ENCODE measurements at regions not wholly inside any gene's neighbourhood (a gene's known extent, or its start where the extent isn't known, plus 50 kb on each side); places are given as distances from the start of the nearest gene placed in this dataset.

DNA sequence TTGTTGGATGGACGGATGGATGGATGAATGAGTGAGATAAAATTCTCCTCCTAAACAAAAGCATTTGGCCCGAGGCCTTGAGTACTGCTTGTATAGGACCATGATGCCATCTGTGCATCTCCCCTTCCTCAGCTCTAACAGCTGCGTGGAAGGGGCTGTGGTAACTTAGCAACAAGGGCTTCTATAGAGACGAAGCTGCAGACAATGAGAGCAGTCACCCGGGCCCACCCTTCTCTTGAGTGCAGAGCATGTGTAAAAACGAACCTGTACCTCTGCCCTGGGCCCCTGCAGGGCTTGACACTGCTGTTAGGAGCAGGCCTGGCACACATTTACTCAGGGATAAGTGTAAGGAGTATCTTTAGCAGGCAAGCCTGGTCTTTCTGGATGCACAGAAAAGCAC is 391.5 kb downstream of the CADM1 start:
- DNase-seq (ENCODE audit: low read depth, low spot score) = no peak
- no peaks in the 10 kb centered on the region for H3K4me1 ChIP-seq (ENCODE audit: insufficient read depth, insufficient read length)

DNA sequence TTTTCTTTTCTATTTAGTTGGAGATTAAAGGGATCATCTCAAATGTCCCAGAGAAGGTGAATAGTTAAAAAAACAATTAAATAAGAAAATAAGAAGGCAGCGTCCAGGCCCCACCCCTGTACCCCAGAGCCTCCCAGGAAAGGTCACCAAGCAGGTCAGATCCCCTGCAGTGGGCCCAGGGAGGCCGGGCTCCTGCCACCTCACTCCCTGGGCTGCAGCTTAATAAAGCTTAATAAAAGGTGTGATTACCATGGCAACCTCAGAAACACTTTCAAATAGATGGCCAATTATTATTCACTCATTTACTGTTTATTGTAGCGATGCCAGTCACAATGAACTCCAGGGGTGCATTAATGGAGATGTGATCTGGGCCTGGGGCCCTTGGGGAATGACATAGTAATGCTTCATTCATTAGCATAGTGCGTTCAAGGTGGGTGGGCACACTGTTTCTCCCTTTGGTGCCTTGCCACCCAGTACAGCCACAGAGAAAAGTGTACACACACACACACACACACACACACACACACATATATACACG is 386.2 kb downstream of the CADM1 start:
- Histone ChIP-seq H3K4me3 (ENCODE audit: insufficient read length, low read depth) (no peak overlapping the region), H3K36me3 (ENCODE audit: insufficient read depth, insufficient read length, low read length) (no peaks in the 10 kb centered on the region), H3K27me3 (ENCODE audit: insufficient read depth, insufficient read length) (no peaks in the 10 kb centered on the region), H3K9me3 (ENCODE audit: insufficient read depth, low read length) (no peaks in the 10 kb centered on the region), H3K4me1 (ENCODE audit: insufficient read depth, insufficient read length) (no peaks in the 10 kb centered on the region), H3K9ac (ENCODE audit: insufficient read length, low read depth) (no peak overlapping the region)
- DNase-seq (ENCODE audit: low read depth, low spot score) = no peak
- TF ChIP-seq SUZ12 (IDR thresholded peaks at IDR 0.05; ENCODE audit: extremely low read depth, insufficient read depth, insufficient read length) (no peak), YY1 (IDR thresholded peaks at IDR 0.05; ENCODE audit: insufficient read depth, insufficient read length) (no peak), ZNF274 (IDR thresholded peaks at IDR 0.05; ENCODE audit: low read depth, low read length) (no peak)

More for the DNA sequence above, 391.5 kb downstream of the CADM1 start:
- TF ChIP-seq SUZ12 (IDR thresholded peaks at IDR 0.05; ENCODE audit: extremely low read depth, insufficient read depth, insufficient read length) = no peak
- TF ChIP-seq ZNF274 (IDR thresholded peaks at IDR 0.05; ENCODE audit: low read depth, low read length) = no peak
- no peak for TF ChIP-seq YY1 (IDR thresholded peaks at IDR 0.05; ENCODE audit: insufficient read depth, insufficient read length)
- Histone ChIP-seq H3K27me3 (ENCODE audit: insufficient read depth, insufficient read length) (no peaks in the 10 kb centered on the region), H3K36me3 (ENCODE audit: insufficient read depth, insufficient read length, low read length) (no peaks in the 10 kb centered on the region), H3K9ac (ENCODE audit: insufficient read length, low read depth) (no peak overlapping the region), H3K4me3 (ENCODE audit: insufficient read length, low read depth) (no peak overlapping the region), H3K9me3 (ENCODE audit: insufficient read depth, low read length) (no peaks in the 10 kb centered on the region)

DNA sequence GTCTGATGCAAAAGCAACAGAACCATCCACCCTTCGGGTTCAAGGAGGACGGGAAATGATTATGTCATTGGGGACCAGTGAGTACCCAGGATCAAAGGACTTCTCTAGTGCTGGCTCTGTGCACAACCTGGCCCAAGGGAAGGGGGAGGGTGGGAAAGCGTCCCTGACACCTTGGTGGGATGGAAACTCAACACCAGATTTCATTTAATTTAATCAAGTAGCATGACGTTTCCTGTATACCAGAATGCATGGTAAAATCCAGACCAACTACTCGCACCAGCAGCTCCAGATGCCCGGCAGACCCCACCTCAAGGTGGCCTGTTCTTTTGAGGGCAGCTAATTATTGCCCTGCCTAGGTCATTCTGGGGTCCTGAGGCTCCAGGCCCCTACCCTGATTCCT is 385.1 kb downstream of the CADM1 start:
- Histone ChIP-seq H3K27me3 (ENCODE audit: insufficient read depth, insufficient read length) (no peaks in the 10 kb centered on the region), H3K4me3 (ENCODE audit: insufficient read length, low read depth) (no peak overlapping the region), H3K4me1 (ENCODE audit: insufficient read depth, insufficient read length) (no peaks in the 10 kb centered on the region), H3K36me3 (ENCODE audit: insufficient read depth, insufficient read length, low read length) (no peaks in the 10 kb centered on the region), H3K9ac (ENCODE audit: insufficient read length, low read depth) (no peak overlapping the region), H3K9me3 (ENCODE audit: insufficient read depth, low read length) (no peaks in the 10 kb centered on the region)
- DNase-seq (ENCODE audit: low read depth, low spot score) = no peak
- TF ChIP-seq YY1 (IDR thresholded peaks at IDR 0.05; ENCODE audit: insufficient read depth, insufficient read length) = no peak
- no peak for TF ChIP-seq ZNF274 (IDR thresholded peaks at IDR 0.05; ENCODE audit: low read depth, low read length)

All from NT2/D1 (cell line).